Cardiac fibroblast (primary cell): ENCODE measurements at regions not wholly inside any gene's neighbourhood (a gene's known extent, or its start where the extent isn't known, plus 50 kb on each side); places are given as distances from the start of the nearest gene placed in this dataset.
A peak's percentile ranks its signal among the peaks of the same experiment; 100 is the strongest.

ENCODE experiments used
- DNase-seq, 2 donors: peaks; one replicate each; pipeline versions ENCODE4 v3.0.0 to v3.0.0-alpha.2; 2010; ENCODE audit warnings: low read depth in 2 of 2
- H3K4me3 ChIP-seq, 2 donors: replicated peaks in 1 of 2; 1 replicate in 1 of 2; 2 replicates in 1 of 2; pipeline ENCODE4 v1.5.1; 2011; ENCODE audit warnings: low read depth in 2 of 2, low read length in 2 of 2, mild to moderate bottlenecking in 2 of 2, moderate library complexity in 1 of 2
- TF ChIP-seq, protein P1 (sequence below): IDR thresholded peaks from one replicate; pipeline ENCODE4 v1.5.1; 2011; ENCODE audit warnings: low read depth, mild to moderate bottlenecking, low read length, inconsistent platforms

DNA sequence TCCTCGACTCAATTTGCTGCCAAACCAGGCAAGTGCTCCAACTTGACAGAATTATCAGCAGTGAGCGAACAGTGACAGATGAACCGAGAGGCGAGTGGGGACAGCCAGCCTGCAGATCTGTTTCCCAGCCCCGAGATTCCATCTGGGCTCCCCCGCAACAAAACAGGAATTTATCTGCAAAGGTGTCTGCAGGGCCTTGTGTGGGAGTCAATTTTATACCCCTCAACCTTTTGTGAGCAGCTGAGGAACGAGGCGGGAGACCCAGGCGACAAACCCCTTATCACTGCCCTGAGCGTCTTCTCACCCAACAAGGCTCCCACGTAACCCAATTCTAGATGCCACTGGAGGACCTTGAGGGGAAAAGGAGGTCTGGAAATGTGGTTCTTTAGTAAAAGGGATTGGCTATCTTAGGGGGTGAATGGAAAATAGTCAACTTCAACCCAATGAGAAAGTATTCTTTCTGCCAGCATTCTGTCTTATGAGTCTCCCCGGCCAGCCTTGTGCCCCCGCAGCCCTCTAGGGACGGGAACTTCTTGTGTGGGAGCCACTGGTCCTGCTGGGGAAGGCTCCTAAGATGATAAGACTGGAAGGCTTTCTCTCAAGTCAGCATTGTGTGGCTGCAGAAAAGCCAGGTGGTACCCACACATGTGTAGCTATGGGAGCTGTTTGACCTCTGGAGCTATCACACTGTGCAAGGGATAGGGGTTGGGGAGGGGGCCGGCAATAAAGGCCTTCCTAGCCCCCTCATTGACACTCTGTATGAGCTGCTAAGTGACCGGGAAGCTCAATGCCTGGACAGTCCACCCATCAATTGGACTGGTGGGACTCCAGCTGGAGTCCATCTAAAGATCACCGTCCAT is 527.9 kb downstream of the SHQ1 start:
- no peak for DNase-seq
- TF ChIP-seq, protein P1, sequence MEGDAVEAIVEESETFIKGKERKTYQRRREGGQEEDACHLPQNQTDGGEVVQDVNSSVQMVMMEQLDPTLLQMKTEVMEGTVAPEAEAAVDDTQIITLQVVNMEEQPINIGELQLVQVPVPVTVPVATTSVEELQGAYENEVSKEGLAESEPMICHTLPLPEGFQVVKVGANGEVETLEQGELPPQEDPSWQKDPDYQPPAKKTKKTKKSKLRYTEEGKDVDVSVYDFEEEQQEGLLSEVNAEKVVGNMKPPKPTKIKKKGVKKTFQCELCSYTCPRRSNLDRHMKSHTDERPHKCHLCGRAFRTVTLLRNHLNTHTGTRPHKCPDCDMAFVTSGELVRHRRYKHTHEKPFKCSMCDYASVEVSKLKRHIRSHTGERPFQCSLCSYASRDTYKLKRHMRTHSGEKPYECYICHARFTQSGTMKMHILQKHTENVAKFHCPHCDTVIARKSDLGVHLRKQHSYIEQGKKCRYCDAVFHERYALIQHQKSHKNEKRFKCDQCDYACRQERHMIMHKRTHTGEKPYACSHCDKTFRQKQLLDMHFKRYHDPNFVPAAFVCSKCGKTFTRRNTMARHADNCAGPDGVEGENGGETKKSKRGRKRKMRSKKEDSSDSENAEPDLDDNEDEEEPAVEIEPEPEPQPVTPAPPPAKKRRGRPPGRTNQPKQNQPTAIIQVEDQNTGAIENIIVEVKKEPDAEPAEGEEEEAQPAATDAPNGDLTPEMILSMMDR, result no peak
- H3K4me3 ChIP-seq, result no peak overlapping the region

DNA sequence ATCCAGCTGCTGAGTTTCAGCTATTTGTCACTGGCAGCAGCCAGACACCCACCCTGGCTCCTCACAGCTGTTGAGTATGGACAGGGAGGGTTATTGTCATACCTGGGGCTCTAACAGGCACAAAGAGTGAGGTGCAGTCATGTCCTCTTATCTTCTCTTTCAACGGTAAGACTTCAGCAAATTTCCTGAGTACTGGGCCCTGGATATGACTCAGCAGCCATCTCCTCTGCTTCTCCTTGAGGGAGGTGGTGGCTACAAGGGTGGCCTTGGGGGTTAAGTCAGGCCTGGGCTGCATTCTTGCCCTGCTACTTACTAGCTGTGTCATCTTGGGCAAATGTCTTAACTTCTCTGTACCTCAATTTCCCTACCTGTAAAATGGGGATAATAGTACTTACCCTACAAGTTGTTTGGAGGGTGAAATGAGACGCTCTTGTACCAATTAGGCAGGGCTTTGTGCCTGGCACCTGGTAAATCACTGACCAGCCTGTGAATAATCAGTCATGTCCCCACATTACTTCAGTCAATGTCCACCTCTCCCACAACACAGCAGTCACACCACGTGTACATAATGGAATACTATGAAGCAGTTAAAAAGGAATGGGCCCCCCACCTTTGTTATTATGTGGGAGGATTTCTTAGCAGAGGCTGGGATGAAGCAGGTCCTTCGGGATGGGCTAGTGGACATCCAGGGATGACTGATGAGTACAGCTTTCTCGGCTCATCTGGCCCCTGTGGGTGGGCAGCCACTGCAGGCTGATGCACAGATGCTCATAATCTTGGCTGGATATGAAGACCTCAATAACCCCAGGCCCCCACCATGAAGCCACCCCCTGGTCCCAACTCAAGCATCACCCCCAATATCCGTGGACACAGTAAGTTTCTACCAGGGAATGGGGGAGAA is 528.8 kb downstream of the SHQ1 start:
- peak; percentile 28 to 61 for DNase-seq

DNA sequence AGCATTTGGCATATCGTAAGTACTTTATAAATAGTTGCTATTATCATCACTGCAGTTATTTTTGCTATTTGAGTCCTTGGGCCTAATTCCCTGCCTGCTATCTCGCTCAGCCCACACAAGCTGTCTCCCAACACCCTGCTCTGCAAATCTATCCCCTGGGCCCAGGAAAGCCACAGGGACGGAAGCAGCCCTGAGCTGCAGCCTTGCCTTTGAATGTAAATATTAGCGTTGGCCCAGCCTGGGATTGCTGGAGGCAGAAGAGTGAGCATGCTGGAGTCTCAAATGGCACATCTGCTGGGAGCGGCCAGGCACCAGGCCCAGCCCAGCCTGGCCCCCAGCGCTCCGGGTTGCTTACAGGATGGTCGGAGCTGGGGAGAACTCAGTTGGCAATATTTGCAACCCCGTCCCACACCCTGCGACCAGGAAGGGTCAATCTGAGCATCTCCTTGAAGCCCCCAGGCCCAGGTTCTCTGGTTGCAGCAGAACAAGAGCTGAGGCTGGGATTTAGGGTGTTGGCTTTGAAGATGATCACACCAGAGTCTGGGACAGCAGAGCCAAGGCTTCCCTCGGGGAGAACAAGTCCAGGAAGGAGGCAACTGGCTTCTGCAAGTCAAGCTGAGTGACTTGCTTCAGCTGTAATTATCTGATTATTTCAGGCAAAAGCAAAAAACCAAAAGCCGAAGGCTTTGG is 529.6 kb downstream of the SHQ1 start:
- TF ChIP-seq, protein P1, result no peak

More for the DNA sequence above, 528.8 kb downstream of the SHQ1 start:
- TF ChIP-seq, protein P1, result no peak
- H3K4me3 ChIP-seq, result no peak overlapping the region

DNA sequence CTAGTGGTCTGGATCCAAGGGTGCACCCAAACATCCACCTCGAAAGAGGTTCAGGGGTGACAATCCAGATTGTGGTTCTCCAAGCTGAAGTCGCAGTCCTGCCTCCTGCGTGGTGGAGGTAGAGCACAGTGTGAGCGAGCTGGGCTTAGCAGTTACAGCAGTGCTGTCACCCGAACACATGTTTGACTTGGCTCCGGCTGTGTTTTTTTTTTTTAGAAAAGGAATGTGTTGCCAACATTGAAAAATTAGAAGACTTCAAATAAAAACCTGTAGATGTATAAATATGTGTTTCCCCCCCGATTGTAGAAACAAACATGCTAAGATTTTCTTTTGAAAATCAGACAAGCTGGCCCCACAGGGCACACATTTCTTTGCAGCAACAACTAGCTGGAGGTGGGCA is 530.8 kb downstream of the SHQ1 start:
- TF ChIP-seq, protein P1, result no peak
- no peak overlapping the region for H3K4me3 ChIP-seq
- DNase-seq, result peak in 1 of 2 donors; percentile 51

More for the DNA sequence above, 529.6 kb downstream of the SHQ1 start:
- DNase-seq, result peak; percentile 24 to 37
- H3K4me3 ChIP-seq, result no peak overlapping the region

DNA sequence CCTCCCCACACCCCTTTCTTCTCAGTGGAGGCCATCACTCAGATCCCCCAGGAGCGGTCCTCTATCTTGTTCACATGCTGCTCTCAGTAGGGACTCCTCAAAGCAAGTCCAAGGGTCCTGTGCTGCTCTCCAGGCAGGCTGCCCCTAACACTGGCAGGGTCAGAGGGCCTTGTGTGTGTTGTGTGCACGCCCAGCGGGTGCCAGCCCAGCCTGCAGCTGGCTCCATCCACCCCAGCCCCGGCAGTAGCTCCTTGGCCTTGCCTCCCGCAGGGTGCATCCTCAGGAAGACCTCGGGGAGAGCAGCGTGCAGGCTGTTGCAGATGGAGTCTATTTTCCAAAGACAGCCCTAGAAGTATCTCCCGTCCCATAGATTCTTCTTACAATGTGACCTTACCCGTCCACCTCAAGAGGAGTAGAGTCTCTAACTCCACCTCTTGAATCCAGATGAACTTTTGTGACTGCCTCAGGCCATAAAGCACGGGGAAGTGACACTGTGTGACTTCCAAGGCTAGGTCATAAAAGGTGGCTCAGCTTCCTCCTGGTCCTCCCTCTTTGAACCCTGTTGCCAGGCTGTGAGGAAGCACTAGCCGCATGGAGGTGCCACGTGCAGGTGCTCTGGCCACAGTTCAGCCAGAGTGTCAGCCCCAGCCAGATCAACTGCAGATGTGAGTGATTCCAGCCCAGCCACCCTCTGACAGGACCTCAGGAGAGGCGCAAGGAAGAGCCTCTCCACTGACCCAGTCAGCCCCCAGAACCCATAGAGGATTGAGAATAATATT is 531.6 kb downstream of the SHQ1 start:
- no peak overlapping the region for H3K4me3 ChIP-seq
- TF ChIP-seq, protein P1, result no peak
- no peak for DNase-seq

DNA sequence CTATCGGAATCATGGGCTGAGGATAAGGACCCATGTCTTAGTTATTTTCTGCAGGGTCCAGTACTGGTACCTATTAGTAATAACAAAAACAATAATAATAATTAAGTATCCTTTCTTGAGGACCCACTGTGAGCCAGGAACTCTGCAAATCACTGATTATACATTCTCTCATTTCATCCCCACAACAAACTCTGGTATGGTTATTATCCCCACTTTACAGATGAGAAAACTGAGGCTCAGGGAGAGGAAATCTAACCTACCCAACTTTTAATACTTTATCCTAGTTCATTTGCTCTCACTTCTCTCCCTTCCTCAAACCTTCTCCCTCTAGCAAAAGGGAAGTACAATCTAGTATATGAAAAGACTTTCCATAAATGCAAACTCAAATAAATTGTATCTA is 528.4 kb upstream of the PROK2 start:
- TF ChIP-seq, protein P1, result no peak
- no peak for DNase-seq

More for the DNA sequence above, 528.4 kb upstream of the PROK2 start:
- H3K4me3 ChIP-seq, result no peak overlapping the region
